ENCODE measurements at regions not wholly inside any gene's neighbourhood (a gene's known extent, or its start where the extent isn't known, plus 50 kb on each side); places are given as distances from the start of the nearest gene placed in this dataset.

DNA sequence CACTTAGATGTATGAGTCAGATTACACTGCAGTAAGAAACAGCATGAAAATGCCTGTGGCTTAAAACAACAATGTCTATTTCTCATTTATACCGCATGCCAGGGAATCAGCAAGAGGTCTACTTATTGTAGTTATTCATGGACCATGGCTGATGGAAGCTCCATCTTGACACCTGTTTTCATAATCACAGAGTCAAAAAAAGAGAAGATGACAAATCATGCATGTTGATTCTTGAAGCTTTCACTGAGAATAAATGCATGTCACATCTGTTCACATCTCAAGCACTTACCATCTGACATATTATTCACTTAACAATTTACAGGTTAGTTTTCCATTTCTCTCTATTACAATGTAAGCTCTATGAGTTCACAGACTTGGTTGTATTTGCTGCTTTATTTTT, 194.2 kb upstream of the SLITRK2 start:
- TF ChIP-seq EP300 (IDR thresholded peaks at IDR 0.05) (no peak), POLR2AphosphoS2 (conservative IDR thresholded peaks at IDR 0.05; ENCODE audit: low read length) (no peak), RAD21 (conservative IDR thresholded peaks at IDR 0.05 in 1 of 2, IDR thresholded peaks at IDR 0.05 in 1 of 2) (no peak), MAFK (IDR thresholded peaks at IDR 0.05; ENCODE audit: partially characterized antibody) (no peak), RARB (CRISPR knock-in tag; IDR thresholded peaks at IDR 0.05) (no peak), CBX2 (IDR thresholded peaks at IDR 0.05; ENCODE audit: borderline replicate concordance, low read depth) (no peak), RCOR1 (IDR thresholded peaks at IDR 0.05; ENCODE audit: low read depth, low read length) (no peak), MYC (IDR thresholded peaks at IDR 0.05; ENCODE audit: borderline replicate concordance, low read length) (no peak)
- TF ChIP-seq, protein P1, sequence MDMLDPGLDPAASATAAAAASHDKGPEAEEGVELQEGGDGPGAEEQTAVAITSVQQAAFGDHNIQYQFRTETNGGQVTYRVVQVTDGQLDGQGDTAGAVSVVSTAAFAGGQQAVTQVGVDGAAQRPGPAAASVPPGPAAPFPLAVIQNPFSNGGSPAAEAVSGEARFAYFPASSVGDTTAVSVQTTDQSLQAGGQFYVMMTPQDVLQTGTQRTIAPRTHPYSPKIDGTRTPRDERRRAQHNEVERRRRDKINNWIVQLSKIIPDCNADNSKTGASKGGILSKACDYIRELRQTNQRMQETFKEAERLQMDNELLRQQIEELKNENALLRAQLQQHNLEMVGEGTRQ (IDR thresholded peaks at IDR 0.05), result no peak
- TF ChIP-seq, protein P2, sequence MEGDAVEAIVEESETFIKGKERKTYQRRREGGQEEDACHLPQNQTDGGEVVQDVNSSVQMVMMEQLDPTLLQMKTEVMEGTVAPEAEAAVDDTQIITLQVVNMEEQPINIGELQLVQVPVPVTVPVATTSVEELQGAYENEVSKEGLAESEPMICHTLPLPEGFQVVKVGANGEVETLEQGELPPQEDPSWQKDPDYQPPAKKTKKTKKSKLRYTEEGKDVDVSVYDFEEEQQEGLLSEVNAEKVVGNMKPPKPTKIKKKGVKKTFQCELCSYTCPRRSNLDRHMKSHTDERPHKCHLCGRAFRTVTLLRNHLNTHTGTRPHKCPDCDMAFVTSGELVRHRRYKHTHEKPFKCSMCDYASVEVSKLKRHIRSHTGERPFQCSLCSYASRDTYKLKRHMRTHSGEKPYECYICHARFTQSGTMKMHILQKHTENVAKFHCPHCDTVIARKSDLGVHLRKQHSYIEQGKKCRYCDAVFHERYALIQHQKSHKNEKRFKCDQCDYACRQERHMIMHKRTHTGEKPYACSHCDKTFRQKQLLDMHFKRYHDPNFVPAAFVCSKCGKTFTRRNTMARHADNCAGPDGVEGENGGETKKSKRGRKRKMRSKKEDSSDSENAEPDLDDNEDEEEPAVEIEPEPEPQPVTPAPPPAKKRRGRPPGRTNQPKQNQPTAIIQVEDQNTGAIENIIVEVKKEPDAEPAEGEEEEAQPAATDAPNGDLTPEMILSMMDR (IDR thresholded peaks at IDR 0.05), result no peak
